GM21360 (cell line): ENCODE measurements at regions not wholly inside any gene's neighbourhood (a gene's known extent, or its start where the extent isn't known, plus 50 kb on each side); places are given as distances from the start of the nearest gene placed in this dataset.
"Not testable (repeated sequence)": the region's sequence is repeated elsewhere in the genome, so short reads cannot be mapped to it uniquely, and the experiment has no call there.

Source experiments
- ATAC-seq: cut with Tn5 transposase; IDR thresholded peaks from one replicate; pipeline ENCODE4 v1.9.1; 2021; ENCODE audit warnings: mild to moderate bottlenecking, moderate library complexity; ENCODE audit not compliant: unreplicated experiment

GRCh38 chr9:99472240-99472915 is 250.3 kb downstream of the SEC61B start:
- no peak for ATAC-seq

DNA sequence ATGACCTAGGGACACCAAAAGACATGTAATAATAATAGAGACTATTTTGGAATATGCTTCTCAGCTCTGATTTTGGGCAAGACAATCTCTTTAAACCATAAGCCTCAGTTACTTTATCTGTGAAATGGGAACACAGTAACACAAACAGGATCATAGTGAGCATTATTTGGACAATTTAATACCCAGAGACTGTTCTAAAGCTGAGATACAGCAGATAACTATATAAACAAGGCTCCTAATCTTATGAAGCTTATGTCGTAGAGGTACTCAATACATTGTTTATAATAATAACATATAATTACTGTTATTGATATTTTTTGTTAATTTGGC is 250.8 kb downstream of the SEC61B start:
- no peak for ATAC-seq

- ATAC-seq: no peak
Observed at GRCh38 chr9:99474186-99474585, 252.1 kb downstream of the SEC61B start.

DNA sequence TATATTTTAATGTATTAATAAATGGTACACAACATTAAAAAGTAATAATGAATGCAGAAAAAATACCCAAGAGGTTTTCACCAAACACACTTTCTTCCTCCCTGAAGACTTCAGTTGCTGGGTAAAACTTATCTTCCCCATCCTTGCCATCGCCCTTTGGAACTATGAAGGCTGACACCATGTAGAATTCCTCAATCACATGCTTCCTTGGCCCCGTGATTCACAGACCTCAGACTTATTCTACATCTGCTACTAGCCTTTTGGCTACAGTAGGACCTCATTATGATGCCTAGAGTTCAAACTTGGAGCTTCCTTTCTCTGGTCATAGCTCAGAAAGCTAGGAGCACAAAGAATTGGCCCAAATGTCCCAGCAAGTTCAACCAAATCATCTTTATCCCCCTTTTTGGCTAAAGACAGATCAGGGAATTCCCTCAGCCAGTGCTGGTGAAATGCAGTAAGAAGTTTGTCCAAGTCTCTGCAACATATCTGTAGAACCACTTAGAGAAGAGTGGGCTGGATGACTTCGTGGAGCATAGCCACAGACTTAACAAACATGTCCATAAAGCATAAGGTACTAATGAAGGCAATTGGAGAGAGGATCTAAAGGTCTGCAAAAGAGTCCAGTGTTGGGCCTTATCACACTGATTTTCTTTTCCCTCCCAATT is 253.5 kb downstream of the SEC61B start:
- ATAC-seq: no peak

GRCh38 chr9:99478469-99479027 is 256.5 kb downstream of the SEC61B start:
- no peak for ATAC-seq

DNA sequence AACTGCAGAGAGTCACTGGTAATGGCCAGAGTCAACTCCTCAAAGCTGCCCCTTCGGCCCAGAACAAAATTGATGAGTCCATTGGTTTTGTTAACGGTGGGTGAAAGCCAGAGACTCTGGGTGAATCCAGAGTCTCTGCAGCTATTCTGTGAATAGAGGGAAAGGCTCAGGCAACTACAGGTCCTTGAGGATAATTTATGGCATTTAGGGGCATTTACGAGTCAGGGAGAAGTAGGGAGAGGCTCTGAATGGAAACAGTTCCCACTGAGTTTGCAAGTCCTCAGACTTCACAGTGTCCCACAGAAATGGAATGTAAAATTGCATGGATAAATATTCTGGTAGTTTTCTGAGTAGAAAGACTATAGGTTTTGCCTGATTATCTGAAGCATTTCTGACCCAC is 257.8 kb downstream of the SEC61B start:
- no peak for ATAC-seq

- no peak for ATAC-seq
Observed at GRCh38 chr9:99485459-99485858, 263.4 kb downstream of the SEC61B start.

DNA sequence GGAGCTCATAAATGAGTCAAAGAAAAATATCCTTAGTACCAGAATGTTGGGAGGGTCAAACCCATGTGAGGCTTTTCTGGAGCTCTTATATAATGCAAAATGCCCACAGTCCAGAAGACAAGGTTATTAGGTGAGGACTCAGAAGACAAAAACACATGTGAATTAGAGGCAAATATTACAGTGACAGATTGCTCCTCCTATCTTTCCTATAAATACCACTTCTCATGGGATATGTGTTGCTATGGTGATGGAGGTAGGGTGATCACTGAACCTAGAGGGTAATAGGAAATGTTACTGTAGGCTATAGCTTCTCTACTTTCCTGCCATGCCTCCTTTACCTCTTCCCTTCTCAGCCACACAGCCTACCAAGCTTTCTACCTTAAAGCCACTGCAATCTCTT is 264.6 kb downstream of the SEC61B start:
- no peak for ATAC-seq

GRCh38 chr9:99488131-99489059 is 266.3 kb downstream of the SEC61B start:
- no peak for ATAC-seq

- ATAC-seq: no peak
Observed at GRCh38 chr9:99489060-99489413, 267.0 kb downstream of the SEC61B start.

- ATAC-seq: no peak
Observed at GRCh38 chr9:99490729-99491128, 268.6 kb downstream of the SEC61B start.

DNA sequence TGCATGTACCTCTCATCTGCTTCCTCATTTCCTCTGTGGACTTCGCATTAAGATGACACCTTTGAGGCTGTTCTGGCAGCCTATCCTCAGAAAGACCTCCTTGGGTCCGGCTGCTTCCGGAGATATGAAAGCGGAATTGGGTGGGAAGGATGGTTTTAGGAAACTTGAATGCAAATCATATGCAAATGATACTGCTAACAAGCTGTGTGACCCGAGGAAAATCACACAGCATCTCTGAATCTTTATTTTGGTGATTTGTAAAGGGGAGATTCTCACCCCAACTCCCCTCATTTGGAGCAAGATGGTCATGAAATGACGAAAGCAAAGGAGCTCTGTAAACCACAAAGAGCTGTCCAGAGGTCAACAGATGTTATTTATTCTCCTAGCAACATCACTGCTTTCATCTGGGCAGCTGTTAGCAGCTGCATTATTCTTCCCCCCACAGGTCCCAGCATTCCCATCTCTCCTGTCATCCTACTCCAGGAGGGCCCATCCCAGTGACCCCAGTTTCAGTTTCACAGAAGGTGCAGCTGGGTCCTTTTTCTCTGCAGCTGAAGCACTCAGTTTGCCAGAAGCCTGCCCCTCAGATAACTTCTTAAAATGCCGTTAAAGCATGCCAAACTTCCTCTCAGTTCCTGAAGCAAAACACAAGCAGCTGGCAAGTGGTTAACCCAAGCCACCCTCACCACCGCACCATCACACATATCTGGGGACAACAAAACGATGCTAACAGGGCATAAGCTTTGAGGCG is 269.5 kb downstream of the SEC61B start:
- ATAC-seq: no peak

DNA sequence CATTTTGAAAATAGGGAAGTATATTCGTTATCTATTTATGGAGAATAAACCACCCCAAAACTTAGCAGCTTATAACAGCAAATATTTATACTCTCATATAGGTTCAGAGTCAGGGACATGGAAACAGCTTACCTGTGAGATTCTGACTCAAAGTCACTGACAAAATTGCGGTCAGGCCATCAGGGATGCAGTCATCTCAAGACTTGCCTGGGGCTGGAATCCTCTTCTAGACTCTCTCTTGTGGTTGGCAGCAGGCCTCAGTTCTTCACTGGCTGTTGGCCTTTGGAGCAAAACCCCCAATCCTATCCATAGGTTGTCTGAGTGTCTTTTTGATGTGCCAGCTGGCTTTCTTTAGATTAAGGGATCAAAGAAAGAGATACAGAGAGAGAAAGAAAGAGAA is 275.6 kb downstream of the SEC61B start:
- no peak for ATAC-seq

DNA sequence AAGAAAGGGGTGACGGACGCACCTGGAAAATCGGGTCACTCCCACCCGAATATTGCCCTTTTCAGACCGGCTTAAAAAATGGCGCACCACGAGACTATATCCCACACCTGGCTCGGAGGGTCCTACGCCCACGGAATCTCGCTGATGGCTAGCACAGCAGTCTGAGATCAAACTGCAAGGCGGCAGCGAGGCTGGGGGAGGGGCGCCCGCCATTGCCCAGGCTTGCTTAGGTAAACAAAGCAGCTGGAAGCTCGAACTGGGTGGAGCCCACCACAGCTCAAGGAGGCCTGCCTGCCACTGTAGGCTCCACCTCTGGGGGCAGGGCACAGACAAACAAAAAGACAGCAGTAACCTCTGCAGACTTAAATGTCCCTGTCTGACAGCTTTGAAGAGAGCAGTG is 276.9 kb downstream of the SEC61B start:
- ATAC-seq: not testable (repeated sequence)

- no peak for ATAC-seq
Observed at GRCh38 chr9:99505936-99506335, 283.9 kb downstream of the SEC61B start.

- no peak for ATAC-seq
Observed at GRCh38 chr9:99506747-99507348, 284.8 kb downstream of the SEC61B start.

- no peak for ATAC-seq
Observed at GRCh38 chr9:99509065-99509745, 287.1 kb downstream of the SEC61B start.

DNA sequence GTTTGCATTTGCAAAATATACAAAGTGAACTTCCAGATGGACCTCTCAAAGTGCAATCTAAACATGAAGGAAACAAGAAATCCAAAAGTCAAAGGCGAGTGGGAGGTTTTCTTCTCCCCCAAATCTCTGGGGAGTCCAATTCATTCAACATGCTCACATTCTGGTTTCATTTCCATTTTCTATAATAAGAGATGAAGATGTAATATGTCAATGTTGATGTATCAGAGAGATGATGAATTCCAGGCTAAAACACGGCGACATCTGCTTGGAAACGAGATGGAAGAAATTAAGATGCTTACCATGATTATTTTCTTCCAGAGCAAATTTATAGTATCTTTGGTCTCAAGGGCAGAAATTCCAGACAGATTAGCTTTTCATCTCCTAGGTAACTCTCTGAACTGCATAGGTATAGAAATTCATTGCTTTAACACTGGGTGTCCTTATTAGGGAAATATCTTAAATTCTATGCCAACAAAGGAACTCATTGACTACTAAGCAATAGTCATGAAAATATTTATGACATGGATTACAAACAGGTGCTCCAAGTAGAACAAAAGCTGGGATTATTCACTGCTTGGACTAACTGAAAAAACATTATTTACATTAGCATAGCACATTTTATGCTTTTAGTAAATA is 287.9 kb downstream of the SEC61B start:
- ATAC-seq: no peak

DNA sequence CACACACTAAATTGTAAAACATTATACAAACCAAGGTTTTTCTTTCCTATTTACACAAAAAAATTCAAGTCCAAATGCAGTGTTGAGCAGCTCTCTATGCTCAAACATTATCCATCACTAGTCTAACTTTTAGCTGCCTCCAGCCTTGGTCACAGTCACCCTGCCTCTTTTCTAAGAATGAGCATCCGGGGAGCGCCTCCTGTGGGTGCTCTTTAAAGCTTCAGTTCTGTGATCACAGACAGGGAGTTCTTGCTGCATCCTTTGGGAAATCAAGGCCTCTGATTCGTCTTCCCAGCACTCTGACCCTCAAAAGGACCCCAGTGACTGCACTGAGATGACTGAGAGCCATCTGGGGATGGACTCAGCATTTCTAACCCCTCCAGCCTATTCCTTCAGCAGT is 289.6 kb downstream of the SEC61B start:
- ATAC-seq: no peak
